CD4-positive, alpha-beta T cell treated with Interleukin-6 at 100 ng/mL for 8 hours (primary cell): ENCODE measurements at regions not wholly inside any gene's neighbourhood (a gene's known extent, or its start where the extent isn't known, plus 50 kb on each side); places are given as distances from the start of the nearest gene placed in this dataset.
"Not testable (repeated sequence)": the region's sequence is repeated elsewhere in the genome, so short reads cannot be mapped to it uniquely, and the experiment has no call there.

Experiments
- DNase-seq: peaks from one replicate; pipeline ENCODE4 v3.0.0-alpha.2; 2020; ENCODE audit warnings: mixed read lengths, low spot score

GRCh38 chr6:4459032-4459431 lies 317.2 kb upstream of the CDYL start:
- DNase-seq = no peak

GRCh38 chr6:4451718-4452117 lies 316.3 kb upstream of the ECI2 start:
- no peak for DNase-seq

GRCh38 chr6:4451081-4451480 lies 315.7 kb upstream of the ECI2 start:
- no peak for DNase-seq

- no peak for DNase-seq
Measured at GRCh38 chr6:4450237-4450636, 314.9 kb upstream of the ECI2 start.

GRCh38 chr6:4449409-4449808 lies 314.0 kb upstream of the ECI2 start:
- no peak for DNase-seq

GRCh38 chr6:4448841-4449240 lies 313.5 kb upstream of the ECI2 start:
- no peak for DNase-seq

- no peak for DNase-seq
Measured at GRCh38 chr6:4447639-4448330, 312.4 kb upstream of the ECI2 start.

- DNase-seq = no peak
Measured at GRCh38 chr6:4446982-4447381, 311.6 kb upstream of the ECI2 start.

GRCh38 chr6:4441981-4442434 lies 306.6 kb upstream of the ECI2 start:
- DNase-seq = no peak

GRCh38 chr6:4439159-4439558 lies 303.8 kb upstream of the ECI2 start:
- DNase-seq = no peak

GRCh38 chr6:4437342-4437741 lies 302.0 kb upstream of the ECI2 start:
- no peak for DNase-seq

- DNase-seq = no peak
Measured at GRCh38 chr6:4435981-4436445, 300.6 kb upstream of the ECI2 start.

GRCh38 chr6:4434655-4435054 lies 299.3 kb upstream of the ECI2 start:
- DNase-seq = no peak

GRCh38 chr6:4433199-4433598 lies 297.8 kb upstream of the ECI2 start:
- DNase-seq = no peak

GRCh38 chr6:4426968-4427367 lies 291.6 kb upstream of the ECI2 start:
- no peak for DNase-seq

- no peak for DNase-seq
Measured at GRCh38 chr6:4421837-4422236, 286.5 kb upstream of the ECI2 start.

GRCh38 chr6:4420160-4420865 lies 284.9 kb upstream of the ECI2 start:
- DNase-seq = no peak

GRCh38 chr6:4415549-4415948 lies 280.2 kb upstream of the ECI2 start:
- no peak for DNase-seq

GRCh38 chr6:4414078-4414477 lies 278.7 kb upstream of the ECI2 start:
- not testable (repeated sequence) for DNase-seq

GRCh38 chr6:4413073-4413472 lies 277.7 kb upstream of the ECI2 start:
- no peak for DNase-seq

GRCh38 chr6:4412488-4412887 lies 277.1 kb upstream of the ECI2 start:
- no peak for DNase-seq

- DNase-seq = no peak
Measured at GRCh38 chr6:4412077-4412476, 276.7 kb upstream of the ECI2 start.

GRCh38 chr6:4407710-4408109 lies 272.3 kb upstream of the ECI2 start:
- DNase-seq = not testable (repeated sequence)
